GM12872 (cell line): ENCODE measurements at regions not wholly inside any gene's neighbourhood (a gene's known extent, or its start where the extent isn't known, plus 50 kb on each side); places are given as distances from the start of the nearest gene placed in this dataset.

Source experiments
- CTCF ChIP-seq: IDR thresholded peaks from 3 replicates; pipeline ENCODE4 v1.5.1; 2011; ENCODE audit warnings: low read depth, mild to moderate bottlenecking, low read length, moderate library complexity; ENCODE audit not compliant: insufficient read depth

- TF ChIP-seq CTCF: no peak
These were observed 479.8 kb upstream of the TBL1XR1 start for GRCh38 chr3:177676947-177677587.

GRCh38 chr3:177679568-177680471 is 482.5 kb upstream of the TBL1XR1 start:
- TF ChIP-seq CTCF: no peak

- no peak for TF ChIP-seq CTCF
These were observed 483.2 kb upstream of the TBL1XR1 start for GRCh38 chr3:177680472-177680821.

- TF ChIP-seq CTCF: no peak
These were observed 483.9 kb upstream of the TBL1XR1 start for GRCh38 chr3:177681156-177681555.

- no peak for TF ChIP-seq CTCF
These were observed 484.6 kb upstream of the TBL1XR1 start for GRCh38 chr3:177681852-177682251.

- TF ChIP-seq CTCF: no peak
These were observed 486.3 kb upstream of the TBL1XR1 start for GRCh38 chr3:177683586-177683985.

- no peak for TF ChIP-seq CTCF
These were observed 489.4 kb upstream of the TBL1XR1 start for GRCh38 chr3:177686671-177687070.
